HepG2 (cell line): ENCODE measurements at regions not wholly inside any gene's neighbourhood (a gene's known extent, or its start where the extent isn't known, plus 50 kb on each side); places are given as distances from the start of the nearest gene placed in this dataset.

ENCODE experiments used
- ATAC-seq: fragments of 200-7000 bp; cut with Tn5 transposase; 3 replicates; pipeline ENCODE4 v1.9.1; 2020; ENCODE audit warnings: mild to moderate bottlenecking, moderate library complexity
- BruUV-seq: library from RNA; stranded (reverse); fragments of 400-500 nt; replicated peaks from 2 replicates; lab custom pipeline; 2021; lab: Mats Ljungman, UMichigan
- CTCF ChIA-PET: fragments of 300-600 bp; formaldehyde crosslinking; extraction: SDS; loops from one replicate; lab custom pipeline; 2021; ENCODE audit warnings: low total read pairs, inconsistent platforms, low intra/inter-chr PET ratio; lab: Yijun Ruan, JAX
- POLR2A ChIA-PET: fragments of 350-600 bp; sonication (Branson Sonifier 250); formaldehyde crosslinking; loops from one replicate; lab custom pipeline; 2020; ENCODE audit warnings: antibody characterized with exemption, inconsistent platforms; lab: Yijun Ruan, JAX
- DNase-seq: peaks from one replicate; pipeline ENCODE4 v3.0.0-alpha.2; 2015; ENCODE audit warnings: low spot score
- FAIRE-seq: peaks from 3 replicates; lab custom pipeline; 2011; peaks lifted over from hg19 to GRCh38; lab: Jason Lieb, UNC
- H2AFZ ChIP-seq: one replicate; pipeline ENCODE4 v1.6.1; 2011; ENCODE audit warnings: low read length, inconsistent platforms
- H3K27ac ChIP-seq: fragments of 300-600 bp; 3 replicates; pipeline ENCODE4 v1.8.0; 2011; ENCODE audit warnings: mixed run types, mild to moderate bottlenecking, mixed read lengths, low read length, inconsistent platforms; ENCODE audit not compliant: insufficient read depth; ENCODE audit errors: extremely low read length
- H3K27me3 ChIP-seq, 2 experiments: fragments of 200-600 bp in 1 of 2; 2 replicates in 1 of 2; 3 replicates in 1 of 2; pipeline versions ENCODE4 v1.6.0 to v1.8.0; 2011; ENCODE audit warnings: low read length in 2 of 2, mild to moderate bottlenecking in 2 of 2, moderate library complexity in 2 of 2, inconsistent platforms in 1 of 2; ENCODE audit not compliant: insufficient read depth in 2 of 2, control insufficient read depth in 1 of 2
- H3K36me3 ChIP-seq, 2 experiments: fragments of 200-600 bp in 1 of 2; replicated peaks in 1 of 2; 2 replicates in 1 of 2; 3 replicates in 1 of 2; pipeline versions ENCODE4 v1.5.1 to v1.8.0; 2011; ENCODE audit warnings: low read length in 2 of 2, inconsistent platforms in 1 of 2; ENCODE audit not compliant: insufficient read depth in 2 of 2, control insufficient read depth in 1 of 2
- H3K4me1 ChIP-seq: 2 replicates; pipeline ENCODE4 v1.5.1; 2012; ENCODE audit warnings: low read length, inconsistent platforms; ENCODE audit not compliant: insufficient read depth
- H3K4me2 ChIP-seq: 2 replicates; pipeline ENCODE4 v1.6.0; 2011; ENCODE audit warnings: low read depth, low read length, inconsistent platforms
- H3K4me3 ChIP-seq, 3 experiments: fragments of 200-600 bp in 1 of 3; sonication (generic), shearing (Covaris generic) in 1 of 3; replicated peaks in 1 of 3; 2 replicates each; pipeline ENCODE4 v1.5.1; 2011 to 2016; ENCODE audit warnings: low read length in 3 of 3, inconsistent platforms in 2 of 3, low read depth in 2 of 3, mild to moderate bottlenecking in 2 of 3, control low read depth in 1 of 3, mixed read lengths in 1 of 3; ENCODE audit not compliant: insufficient read depth in 1 of 3
- H3K79me2 ChIP-seq: one replicate; pipeline ENCODE4 v1.6.1; 2011; ENCODE audit warnings: low read length, inconsistent platforms; ENCODE audit not compliant: insufficient read depth
- H3K9ac ChIP-seq: 2 replicates; pipeline ENCODE4 v1.6.0; 2011; ENCODE audit warnings: mild to moderate bottlenecking, low read depth, low read length, inconsistent platforms; ENCODE audit not compliant: insufficient read depth
- H3K9me3 ChIP-seq: 2 replicates; pipeline ENCODE4 v1.5.1; 2012; ENCODE audit warnings: mild to moderate bottlenecking, low read length
- H4K20me1 ChIP-seq: 2 replicates; pipeline ENCODE4 v1.6.0; 2011; ENCODE audit warnings: inconsistent platforms, mild to moderate bottlenecking, low read length, moderate library complexity; ENCODE audit not compliant: insufficient read depth
- ASH2L ChIP-seq: fragments of 300-600, 200-600 bp; sonication (generic); IDR thresholded peaks from 2 replicates; pipeline ENCODE4 v1.7.0; 2017; ENCODE audit warnings: low read depth, mild to moderate bottlenecking, moderate library complexity, mixed read lengths, low read length; ENCODE audit not compliant: insufficient read length
- HOXA5 ChIP-seq: sonication (generic); formaldehyde crosslinking; IDR thresholded peaks from 2 replicates; pipeline ENCODE4 v1.4.0; 2020; ENCODE audit warnings: missing genetic modification reagents
- RARG ChIP-seq: sonication (generic); formaldehyde crosslinking; IDR thresholded peaks from 2 replicates; pipeline ENCODE4 v1.4.0; 2020; ENCODE audit warnings: low read depth, mild to moderate bottlenecking, missing genetic modification reagents
- ZFAT ChIP-seq: sonication (generic); formaldehyde crosslinking; conservative IDR thresholded peaks from 2 replicates; pipeline ENCODE4 v1.8.1; 2023; ENCODE audit warnings: missing genetic modification reagents, inconsistent platforms
- ZFP36 ChIP-seq: fragments of 150-350 bp; IDR thresholded peaks from 2 replicates; pipeline ENCODE4 v1.6.1; 2018; ENCODE audit warnings: borderline replicate concordance, low read length, low read depth; ENCODE audit not compliant: partially characterized antibody
- ZNF382 ChIP-seq: sonication (generic); formaldehyde crosslinking; IDR thresholded peaks from 2 replicates; pipeline ENCODE4 v1.5.0; 2020; ENCODE audit warnings: missing genetic modification reagents, mild to moderate bottlenecking, borderline replicate concordance
- in situ Hi-C: cut with HindIII; loops from 2 replicates; pipeline ENCODE4 v1.10.0; 2017; ENCODE audit warnings: low pct_unique_long_range_greater_than_20kb; ENCODE audit not compliant: extremely low pct_ligation_motif_present
- intact Hi-C: fragments of 100-400 bp; cut with micrococcal nuclease; formaldehyde crosslinking; loops from one replicate; pipeline ENCODE4 v1.10.0; 2022; ENCODE audit not compliant: unreplicated experiment
- TF ChIP-seq, protein P1 (sequence below): sonication (generic); formaldehyde crosslinking; IDR thresholded peaks from 2 replicates; pipeline ENCODE4 v1.8.1; 2023; ENCODE audit warnings: mild to moderate bottlenecking, missing genetic modification reagents
- TF ChIP-seq, protein P2 (sequence below): sonication (generic); formaldehyde crosslinking; IDR thresholded peaks from 2 replicates; pipeline ENCODE4 v1.5.1; 2020; ENCODE audit warnings: missing genetic modification reagents, mild to moderate bottlenecking, borderline replicate concordance
- TF ChIP-seq, protein P3 (sequence below): sonication (generic); formaldehyde crosslinking; IDR thresholded peaks from 2 replicates; pipeline ENCODE4 v1.8.0; 2022; ENCODE audit warnings: mild to moderate bottlenecking, missing genetic modification reagents, borderline replicate concordance
- TF ChIP-seq, protein P4 (sequence below): sonication (generic); formaldehyde crosslinking; IDR thresholded peaks from 2 replicates; pipeline ENCODE4 v1.4.0; 2020; ENCODE audit warnings: low read depth, missing genetic modification reagents
- TF ChIP-seq, protein P5 (sequence below), 2 experiments: sonication (generic) in 1 of 2; formaldehyde crosslinking in 1 of 2; IDR thresholded peaks; 2 replicates each; pipeline versions ENCODE4 v1.4.0 to v1.6.1; 2016 to 2020; ENCODE audit warnings: borderline replicate concordance in 1 of 2, low read depth in 1 of 2, mild to moderate bottlenecking in 1 of 2, missing genetic modification reagents in 1 of 2

DNA sequence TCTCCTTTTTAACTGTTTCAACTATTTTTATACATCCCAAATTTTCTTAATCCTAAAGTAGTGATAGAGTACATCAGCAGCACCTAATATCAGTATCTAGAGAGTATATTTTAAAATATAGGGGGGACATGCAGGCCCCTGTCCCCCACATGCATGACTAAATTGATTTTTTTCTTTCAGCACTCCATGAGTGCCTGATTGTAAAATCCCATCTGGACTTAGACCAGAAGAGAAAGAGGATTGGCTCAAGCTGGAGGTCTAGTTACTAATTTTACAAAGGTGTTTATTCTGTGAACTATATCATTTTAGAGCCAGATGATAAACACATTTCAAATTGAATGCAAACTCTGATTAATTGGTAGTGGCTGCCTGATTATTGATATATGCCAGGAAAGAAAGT lies 1533.9 kb upstream of the PABPC4L start:
- no peak overlapping the region for H2AFZ ChIP-seq
- no peak overlapping the region for H3K9ac ChIP-seq
- H3K4me1 ChIP-seq: no peaks in the 10 kb centered on the region
- no peaks in the 10 kb centered on the region for H3K36me3 ChIP-seq
- no peaks in the 10 kb centered on the region for H3K9me3 ChIP-seq
- H4K20me1 ChIP-seq: no peaks in the 10 kb centered on the region
- no peak for DNase-seq
- ChIA-PET POLR2A (no interaction called here), CTCF (no interaction called here)
- no peak overlapping the region for H3K27ac ChIP-seq
- intact Hi-C loops: no loop called here
- H3K4me3 ChIP-seq: no peak overlapping the region
- FAIRE-seq: no peak
- ATAC-seq: no peak
- in situ Hi-C loops: no loop called here
- H3K27me3 ChIP-seq: no peaks in the 10 kb centered on the region
- H3K4me2 ChIP-seq: no peak overlapping the region
- H3K79me2 ChIP-seq: no peaks in the 10 kb centered on the region
- no TSS peak for BruUV-seq
- TF ChIP-seq ASH2L (no peak), ZNF382 (no peak), ZFP36 (no peak), RARG (CRISPR knock-in tag) (no peak), HOXA5 (CRISPR knock-in tag) (no peak), ZFAT (CRISPR knock-in tag) (no peak)
- TF ChIP-seq, protein P1, sequence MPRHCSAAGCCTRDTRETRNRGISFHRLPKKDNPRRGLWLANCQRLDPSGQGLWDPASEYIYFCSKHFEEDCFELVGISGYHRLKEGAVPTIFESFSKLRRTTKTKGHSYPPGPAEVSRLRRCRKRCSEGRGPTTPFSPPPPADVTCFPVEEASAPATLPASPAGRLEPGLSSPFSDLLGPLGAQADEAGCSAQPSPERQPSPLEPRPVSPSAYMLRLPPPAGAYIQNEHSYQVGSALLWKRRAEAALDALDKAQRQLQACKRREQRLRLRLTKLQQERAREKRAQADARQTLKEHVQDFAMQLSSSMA (CRISPR knock-in tag): no peak
- TF ChIP-seq, protein P2, sequence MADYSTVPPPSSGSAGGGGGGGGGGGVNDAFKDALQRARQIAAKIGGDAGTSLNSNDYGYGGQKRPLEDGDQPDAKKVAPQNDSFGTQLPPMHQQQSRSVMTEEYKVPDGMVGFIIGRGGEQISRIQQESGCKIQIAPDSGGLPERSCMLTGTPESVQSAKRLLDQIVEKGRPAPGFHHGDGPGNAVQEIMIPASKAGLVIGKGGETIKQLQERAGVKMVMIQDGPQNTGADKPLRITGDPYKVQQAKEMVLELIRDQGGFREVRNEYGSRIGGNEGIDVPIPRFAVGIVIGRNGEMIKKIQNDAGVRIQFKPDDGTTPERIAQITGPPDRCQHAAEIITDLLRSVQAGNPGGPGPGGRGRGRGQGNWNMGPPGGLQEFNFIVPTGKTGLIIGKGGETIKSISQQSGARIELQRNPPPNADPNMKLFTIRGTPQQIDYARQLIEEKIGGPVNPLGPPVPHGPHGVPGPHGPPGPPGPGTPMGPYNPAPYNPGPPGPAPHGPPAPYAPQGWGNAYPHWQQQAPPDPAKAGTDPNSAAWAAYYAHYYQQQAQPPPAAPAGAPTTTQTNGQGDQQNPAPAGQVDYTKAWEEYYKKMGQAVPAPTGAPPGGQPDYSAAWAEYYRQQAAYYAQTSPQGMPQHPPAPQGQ: no peak
- TF ChIP-seq, protein P3, sequence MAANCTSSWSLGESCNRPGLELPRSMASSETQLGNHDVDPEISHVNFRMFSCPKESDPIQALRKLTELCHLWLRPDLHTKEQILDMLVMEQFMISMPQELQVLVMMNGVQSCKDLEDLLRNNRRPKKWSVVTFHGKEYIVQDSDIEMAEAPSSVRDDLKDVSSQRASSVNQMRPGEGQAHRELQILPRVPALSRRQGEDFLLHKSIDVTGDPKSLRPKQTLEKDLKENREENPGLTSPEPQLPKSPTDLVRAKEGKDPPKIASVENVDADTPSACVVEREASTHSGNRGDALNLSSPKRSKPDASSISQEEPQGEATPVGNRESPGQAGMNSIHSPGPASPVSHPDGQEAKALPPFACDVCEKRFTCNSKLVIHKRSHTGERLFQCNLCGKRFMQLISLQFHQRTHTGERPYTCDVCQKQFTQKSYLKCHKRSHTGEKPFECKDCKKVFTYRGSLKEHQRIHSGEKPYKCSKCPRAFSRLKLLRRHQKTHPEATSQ (CRISPR knock-in tag): no peak
- TF ChIP-seq, protein P4, sequence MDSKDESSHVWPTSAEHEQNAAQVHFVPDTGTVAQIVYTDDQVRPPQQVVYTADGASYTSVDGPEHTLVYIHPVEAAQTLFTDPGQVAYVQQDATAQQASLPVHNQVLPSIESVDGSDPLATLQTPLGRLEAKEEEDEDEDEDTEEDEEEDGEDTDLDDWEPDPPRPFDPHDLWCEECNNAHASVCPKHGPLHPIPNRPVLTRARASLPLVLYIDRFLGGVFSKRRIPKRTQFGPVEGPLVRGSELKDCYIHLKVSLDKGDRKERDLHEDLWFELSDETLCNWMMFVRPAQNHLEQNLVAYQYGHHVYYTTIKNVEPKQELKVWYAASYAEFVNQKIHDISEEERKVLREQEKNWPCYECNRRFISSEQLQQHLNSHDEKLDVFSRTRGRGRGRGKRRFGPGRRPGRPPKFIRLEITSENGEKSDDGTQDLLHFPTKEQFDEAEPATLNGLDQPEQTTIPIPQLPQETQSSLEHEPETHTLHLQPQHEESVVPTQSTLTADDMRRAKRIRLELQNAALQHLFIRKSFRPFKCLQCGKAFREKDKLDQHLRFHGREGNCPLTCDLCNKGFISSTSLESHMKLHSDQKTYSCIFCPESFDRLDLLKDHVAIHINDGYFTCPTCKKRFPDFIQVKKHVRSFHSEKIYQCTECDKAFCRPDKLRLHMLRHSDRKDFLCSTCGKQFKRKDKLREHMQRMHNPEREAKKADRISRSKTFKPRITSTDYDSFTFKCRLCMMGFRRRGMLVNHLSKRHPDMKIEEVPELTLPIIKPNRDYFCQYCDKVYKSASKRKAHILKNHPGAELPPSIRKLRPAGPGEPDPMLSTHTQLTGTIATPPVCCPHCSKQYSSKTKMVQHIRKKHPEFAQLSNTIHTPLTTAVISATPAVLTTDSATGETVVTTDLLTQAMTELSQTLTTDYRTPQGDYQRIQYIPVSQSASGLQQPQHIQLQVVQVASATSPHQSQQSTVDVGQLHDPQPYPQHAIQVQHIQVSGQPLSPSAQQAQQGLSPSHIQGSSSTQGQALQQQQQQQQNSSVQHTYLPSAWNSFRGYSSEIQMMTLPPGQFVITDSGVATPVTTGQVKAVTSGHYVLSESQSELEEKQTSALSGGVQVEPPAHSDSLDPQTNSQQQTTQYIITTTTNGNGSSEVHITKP (CRISPR knock-in tag): no peak
- TF ChIP-seq, protein P5, sequence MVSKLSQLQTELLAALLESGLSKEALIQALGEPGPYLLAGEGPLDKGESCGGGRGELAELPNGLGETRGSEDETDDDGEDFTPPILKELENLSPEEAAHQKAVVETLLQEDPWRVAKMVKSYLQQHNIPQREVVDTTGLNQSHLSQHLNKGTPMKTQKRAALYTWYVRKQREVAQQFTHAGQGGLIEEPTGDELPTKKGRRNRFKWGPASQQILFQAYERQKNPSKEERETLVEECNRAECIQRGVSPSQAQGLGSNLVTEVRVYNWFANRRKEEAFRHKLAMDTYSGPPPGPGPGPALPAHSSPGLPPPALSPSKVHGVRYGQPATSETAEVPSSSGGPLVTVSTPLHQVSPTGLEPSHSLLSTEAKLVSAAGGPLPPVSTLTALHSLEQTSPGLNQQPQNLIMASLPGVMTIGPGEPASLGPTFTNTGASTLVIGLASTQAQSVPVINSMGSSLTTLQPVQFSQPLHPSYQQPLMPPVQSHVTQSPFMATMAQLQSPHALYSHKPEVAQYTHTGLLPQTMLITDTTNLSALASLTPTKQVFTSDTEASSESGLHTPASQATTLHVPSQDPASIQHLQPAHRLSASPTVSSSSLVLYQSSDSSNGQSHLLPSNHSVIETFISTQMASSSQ (IDR thresholded peaks at IDR 0.05; ENCODE audit: low read depth): no peak
- TF ChIP-seq, protein P5 (CRISPR knock-in tag; IDR thresholded peaks at IDR 0.05; ENCODE audit: borderline replicate concordance): no peak
